Stimulated activated CD8-positive, alpha-beta memory T cell treated with anti-CD3 and anti-CD28 coated beads, Interleukin-12 subunit alpha, Interleukin-12 subunit beta, amount 100 ng/mL, for 1 hour (primary cell): ENCODE measurements at regions not wholly inside any gene's neighbourhood (a gene's known extent, or its start where the extent isn't known, plus 50 kb on each side); places are given as distances from the start of the nearest gene placed in this dataset.

Experiments used
- DNase-seq: peaks from one replicate; pipeline ENCODE4 v3.0.0-alpha.2; 2020; ENCODE audit warnings: low read depth

GRCh38 chr14:22039938-22040780 lies 366.5 kb upstream of the OR4E1 start:
- peak; percentile 7 for DNase-seq

GRCh38 chr14:22036541-22037239 lies 363.1 kb upstream of the OR4E1 start:
- no peak for DNase-seq

- no peak for DNase-seq
These were observed 352.9 kb upstream of the OR4E1 start for GRCh38 chr14:22026527-22026926.

- no peak for DNase-seq
These were observed 352.3 kb upstream of the OR4E1 start for GRCh38 chr14:22025879-22026278.

DNA sequence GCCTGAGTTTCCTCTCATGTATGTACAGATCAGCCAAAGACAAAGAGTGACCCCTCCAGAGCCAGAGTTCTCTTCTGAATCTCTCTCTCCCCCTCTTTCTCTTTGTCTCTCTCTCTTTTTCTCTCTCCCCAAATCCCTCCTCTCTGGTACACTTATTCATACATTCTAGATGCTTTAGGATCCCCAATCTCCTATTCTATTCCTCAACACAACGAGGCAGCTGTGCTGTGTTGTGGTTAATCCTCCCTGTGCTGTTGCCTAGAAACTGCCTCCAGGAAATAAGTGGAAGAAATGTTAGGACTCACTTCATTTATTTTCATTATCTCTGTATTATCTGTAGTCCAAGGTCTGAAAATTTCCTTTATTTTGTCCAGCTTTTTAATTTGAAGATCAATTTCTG lies 350.5 kb upstream of the OR4E1 start:
- no peak for DNase-seq

DNA sequence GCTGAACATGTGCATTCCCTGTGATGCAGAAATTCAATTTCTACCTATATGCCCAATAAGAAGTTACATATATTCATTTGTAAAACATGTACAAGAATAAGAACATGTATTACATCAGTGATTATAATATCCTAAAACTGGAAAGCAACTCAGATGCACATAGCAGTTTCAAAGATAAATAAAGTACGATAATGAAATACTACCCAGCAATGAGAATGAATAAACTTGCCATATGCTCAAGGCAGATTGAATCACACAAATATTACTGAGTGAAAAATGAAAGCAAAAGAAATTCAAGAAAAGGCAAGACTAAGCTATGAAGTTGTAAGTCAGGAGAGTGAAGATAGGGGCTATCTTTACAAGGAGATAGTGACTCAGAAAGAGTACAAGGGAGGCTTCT lies 345.3 kb upstream of the OR4E1 start:
- no peak for DNase-seq

- no peak for DNase-seq
These were observed 338.8 kb upstream of the OR4E1 start for GRCh38 chr14:22012452-22012851.

DNA sequence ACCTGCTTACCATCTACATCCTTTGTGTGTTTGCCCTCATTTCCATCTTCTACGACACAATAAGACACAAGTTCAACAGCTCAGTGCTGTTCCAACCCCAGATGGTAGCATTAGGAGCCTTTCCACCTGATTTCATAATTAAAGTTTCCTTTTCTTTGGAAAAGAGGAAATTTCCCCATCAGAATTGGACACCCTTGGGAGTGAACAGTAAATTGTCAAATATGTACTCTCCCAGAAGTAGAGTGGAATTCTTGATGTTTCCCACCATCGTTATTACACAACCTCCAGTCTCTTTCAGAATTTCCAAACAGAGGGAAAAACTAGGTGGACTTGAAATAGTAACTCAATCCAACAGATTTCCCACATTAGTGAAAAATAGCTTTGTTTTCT lies 337.6 kb upstream of the OR4E1 start:
- no peak for DNase-seq

GRCh38 chr14:22010545-22011252 lies 337.1 kb upstream of the OR4E1 start:
- DNase-seq, result no peak

GRCh38 chr14:22008766-22009165 lies 335.1 kb upstream of the OR4E1 start:
- DNase-seq, result no peak

DNA sequence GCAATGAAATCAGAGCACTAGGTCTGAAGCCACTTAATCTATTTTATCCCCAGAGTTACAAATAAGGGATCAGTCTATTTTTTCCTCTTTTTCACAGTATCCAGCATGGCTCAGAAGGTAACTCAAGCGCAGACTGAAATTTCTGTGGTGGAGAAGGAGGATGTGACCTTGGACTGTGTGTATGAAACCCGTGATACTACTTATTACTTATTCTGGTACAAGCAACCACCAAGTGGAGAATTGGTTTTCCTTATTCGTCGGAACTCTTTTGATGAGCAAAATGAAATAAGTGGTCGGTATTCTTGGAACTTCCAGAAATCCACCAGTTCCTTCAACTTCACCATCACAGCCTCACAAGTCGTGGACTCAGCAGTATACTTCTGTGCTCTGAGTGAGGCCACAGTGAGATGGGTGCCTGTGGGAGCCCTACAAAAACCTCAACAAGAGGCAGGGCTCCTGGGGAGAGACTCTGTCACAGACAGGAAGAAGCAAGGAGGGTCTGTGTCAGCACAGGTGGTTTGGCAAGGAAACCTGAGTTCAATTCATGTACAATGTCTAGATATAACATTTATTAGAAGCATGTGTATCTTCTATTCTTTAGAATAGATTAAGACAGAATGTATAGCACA lies 334.3 kb upstream of the OR4E1 start:
- no peak for DNase-seq

DNA sequence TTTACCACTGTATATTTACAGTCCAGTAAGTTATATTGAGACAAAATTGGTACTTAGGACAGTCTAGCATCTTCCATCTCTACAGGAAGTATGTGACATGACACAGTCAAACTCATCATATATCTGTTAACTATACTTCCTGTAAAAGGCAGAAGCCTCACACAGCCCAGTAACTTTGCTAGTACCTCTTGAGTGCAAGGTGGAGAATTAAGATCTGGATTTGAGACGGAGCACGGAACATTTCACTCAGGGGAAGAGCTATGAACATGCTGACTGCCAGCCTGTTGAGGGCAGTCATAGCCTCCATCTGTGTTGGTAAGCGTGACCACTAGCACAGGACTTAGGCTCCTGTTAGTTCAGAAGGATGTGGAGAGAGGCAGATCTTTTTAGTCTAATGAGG lies 333.7 kb upstream of the OR4E1 start:
- no peak for DNase-seq

DNA sequence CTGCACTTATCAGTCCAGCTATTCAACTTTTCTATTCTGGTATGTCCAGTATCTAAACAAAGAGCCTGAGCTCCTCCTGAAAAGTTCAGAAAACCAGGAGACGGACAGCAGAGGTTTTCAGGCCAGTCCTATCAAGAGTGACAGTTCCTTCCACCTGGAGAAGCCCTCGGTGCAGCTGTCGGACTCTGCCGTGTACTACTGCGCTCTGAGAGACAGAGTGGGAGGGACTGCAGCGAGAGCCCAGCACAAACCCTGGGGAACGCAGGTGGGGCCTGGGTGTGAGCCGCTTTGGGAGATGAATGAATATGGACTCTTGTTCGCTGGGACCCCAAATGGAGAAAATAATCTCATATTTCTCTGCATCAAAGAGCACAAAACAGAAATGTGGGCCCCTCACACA lies 329.8 kb upstream of the OR4E1 start:
- no peak for DNase-seq

- DNase-seq, result peak; percentile 52
These were observed 329.3 kb upstream of the OR4E1 start for GRCh38 chr14:22002860-22003284.

GRCh38 chr14:21999402-21999801 lies 325.8 kb upstream of the OR4E1 start:
- DNase-seq, result no peak

DNA sequence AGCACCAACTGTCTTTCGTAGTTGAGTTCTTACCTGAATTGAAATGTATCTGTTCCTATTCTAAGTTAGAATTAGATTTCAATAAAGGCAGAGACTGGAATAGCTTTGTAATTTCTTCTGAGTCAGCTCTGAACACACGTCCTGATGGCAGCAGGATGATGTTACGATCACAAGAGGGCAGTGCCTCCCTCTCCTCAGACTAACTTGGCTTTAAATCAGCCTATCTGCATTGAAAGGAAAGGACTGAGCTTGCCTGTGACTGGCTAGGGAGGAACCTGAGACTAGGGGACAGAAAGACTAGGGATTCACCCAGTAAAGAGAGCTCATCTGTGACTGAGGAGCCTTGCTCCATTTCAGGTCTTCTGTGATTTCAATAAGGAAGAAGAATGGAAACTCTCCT lies 323.7 kb upstream of the OR4E1 start:
- no peak for DNase-seq

DNA sequence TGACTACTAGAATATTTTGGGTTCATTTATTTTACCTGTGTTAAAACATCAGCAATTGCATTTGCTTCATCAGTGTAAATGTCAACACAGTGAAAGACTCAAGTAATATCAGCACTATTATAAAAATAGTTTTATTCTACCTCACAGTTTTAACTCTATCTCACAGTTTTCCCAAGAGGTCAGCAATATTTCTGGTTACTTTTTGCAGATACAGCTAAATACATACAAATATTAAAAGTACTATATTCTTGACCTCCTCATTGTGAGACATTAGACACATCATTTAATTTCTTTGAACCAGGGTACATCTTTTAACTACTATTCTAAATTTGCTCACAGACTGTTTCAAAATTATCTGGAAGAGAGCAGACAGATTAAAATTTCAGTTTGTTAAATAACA lies 321.7 kb upstream of the OR4E1 start:
- DNase-seq, result no peak

GRCh38 chr14:21993837-21994236 lies 320.2 kb upstream of the OR4E1 start:
- DNase-seq, result no peak

DNA sequence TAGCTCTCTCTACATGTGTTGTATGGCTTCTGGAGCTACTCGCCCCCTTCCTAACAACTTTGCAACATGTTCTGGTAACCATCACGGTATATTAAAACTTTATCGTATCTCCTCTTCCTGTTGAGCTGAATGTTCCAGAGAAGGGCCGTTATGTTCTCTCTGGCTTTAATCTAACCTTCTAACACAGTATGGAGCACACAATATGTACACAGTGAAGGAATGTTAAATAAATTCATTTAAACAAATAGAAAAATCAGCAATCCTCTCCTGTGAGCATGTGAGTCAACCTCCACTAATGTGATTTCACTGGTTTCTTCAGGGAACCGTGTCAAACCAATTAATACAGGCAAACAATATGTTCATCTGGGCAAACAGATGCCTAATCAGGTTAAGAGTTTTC lies 319.5 kb upstream of the OR4E1 start:
- no peak for DNase-seq

DNA sequence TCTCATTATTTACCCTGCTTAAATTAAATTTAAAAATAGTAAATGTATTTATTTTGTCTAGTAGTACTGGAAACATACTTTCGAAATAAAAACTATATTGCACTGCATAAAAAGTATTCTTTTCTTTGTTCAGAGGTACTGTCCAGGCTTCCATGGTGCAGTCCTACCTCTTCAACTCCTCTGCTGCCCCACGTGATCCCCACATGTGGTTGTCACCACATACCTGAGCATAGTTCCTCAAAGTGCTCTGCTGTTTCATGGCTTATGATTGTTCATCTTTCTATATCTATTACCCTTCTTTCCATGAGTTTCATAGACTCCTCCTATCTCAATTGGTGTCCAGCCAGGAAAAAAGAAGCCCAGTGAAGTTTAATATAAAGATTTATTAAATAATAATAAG lies 317.5 kb upstream of the OR4E1 start:
- no peak for DNase-seq

DNA sequence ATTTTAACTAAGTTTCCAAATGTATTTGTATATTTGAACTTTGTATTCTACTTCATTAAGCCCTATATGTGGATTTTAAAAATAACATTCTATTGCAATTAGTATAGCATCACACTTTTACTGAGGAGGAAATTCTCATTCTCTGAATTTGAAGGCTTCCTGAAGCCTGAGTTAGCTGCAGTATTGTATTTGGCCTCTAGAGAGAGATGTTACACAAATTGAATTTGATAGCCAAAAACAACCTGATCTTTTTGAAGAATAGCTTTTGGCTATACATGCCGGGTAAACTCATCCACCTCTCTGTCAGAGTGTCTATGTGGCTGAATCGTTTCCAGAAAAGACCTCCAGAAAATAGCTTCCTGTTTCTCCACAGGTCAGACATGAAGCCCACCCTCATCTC lies 316.5 kb upstream of the OR4E1 start:
- DNase-seq, result no peak

DNA sequence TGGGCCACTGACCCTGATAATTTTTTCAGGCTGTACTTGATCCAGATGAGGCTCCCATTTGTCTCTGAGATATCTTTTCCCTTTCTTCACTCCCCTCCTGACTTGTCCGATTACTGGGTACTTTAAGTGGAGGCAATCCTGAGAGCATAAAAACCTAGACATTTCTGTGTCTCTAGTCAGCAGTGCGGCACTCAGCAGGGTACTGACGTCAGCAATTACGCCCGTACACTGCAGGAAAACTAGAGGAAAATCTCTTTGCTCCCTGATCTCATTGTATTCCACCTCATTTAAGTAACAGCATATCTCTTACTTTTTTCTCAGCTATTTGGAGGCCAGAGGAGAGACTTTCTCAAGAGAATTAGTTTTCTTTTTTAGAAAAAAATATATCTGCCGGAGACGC lies 315.5 kb upstream of the OR4E1 start:
- no peak for DNase-seq

- DNase-seq, result no peak
These were observed 314.8 kb upstream of the OR4E1 start for GRCh38 chr14:21988413-21988812.
